IMR-90 (cell line): ENCODE measurements at regions not wholly inside any gene's neighbourhood (a gene's known extent, or its start where the extent isn't known, plus 50 kb on each side); places are given as distances from the start of the nearest gene placed in this dataset.

ENCODE experiments used
- ATAC-seq: fragments of 200-7000 bp; cut with Tn5 transposase; 2 replicates; pipeline ENCODE4 v1.9.1; 2020; ENCODE audit warnings: low read depth, mild to moderate bottlenecking, moderate library complexity
- BruUV-seq: library from RNA; stranded (reverse); fragments of 400-500 nt; replicated peaks from 2 replicates; lab custom pipeline; 2021; lab: Mats Ljungman, UMichigan
- CTCF ChIA-PET: fragments of 300-600 bp; formaldehyde crosslinking; extraction: SDS; loops from one replicate; lab custom pipeline; 2021; ENCODE audit warnings: antibody characterized with exemption; lab: Yijun Ruan, JAX
- POLR2A ChIA-PET: fragments of 300-600 bp; sonication (Branson Sonifier 250); formaldehyde crosslinking; loops from one replicate; lab custom pipeline; 2022; ENCODE audit warnings: antibody characterized with exemption; ENCODE audit not compliant: unreplicated experiment; lab: Charles Lee
- DNase-seq: peaks from one replicate; pipeline ENCODE4 v3.0.0; 2013
- H2AFZ ChIP-seq: replicated peaks from 2 replicates; pipeline ENCODE3; 2013; ENCODE audit warnings: low read length, mild to moderate bottlenecking; ENCODE audit not compliant: poor library complexity
- H2AK5ac ChIP-seq: 2 replicates; pipeline ENCODE4 v1.6.1; 2013; ENCODE audit warnings: low read depth, low read length, inconsistent platforms
- H2AK9ac ChIP-seq: replicated peaks from 2 replicates; pipeline ENCODE3; 2013; ENCODE audit warnings: mild to moderate bottlenecking, low read depth, low read length, moderate library complexity; ENCODE audit not compliant: poor library complexity
- H2BK120ac ChIP-seq: 2 replicates; pipeline ENCODE4 v1.6.1; 2013; ENCODE audit warnings: low read depth, low read length, inconsistent platforms
- H2BK15ac ChIP-seq: 3 replicates; pipeline ENCODE4 v1.6.1; 2013; ENCODE audit warnings: low read depth, low read length, inconsistent platforms
- H2BK20ac ChIP-seq: 2 replicates; pipeline ENCODE4 v1.6.1; 2013; ENCODE audit warnings: low read depth, mild to moderate bottlenecking, inconsistent platforms, low read length, moderate library complexity
- H2BK5ac ChIP-seq: 2 replicates; pipeline ENCODE4 v1.6.1; 2013; ENCODE audit warnings: mild to moderate bottlenecking, low read depth, low read length, inconsistent platforms; ENCODE audit not compliant: poor library complexity, severe bottlenecking
- H3K14ac ChIP-seq: replicated peaks from 2 replicates; pipeline ENCODE4 v1.6.1; 2013; ENCODE audit warnings: low read depth, low read length, inconsistent platforms
- H3K18ac ChIP-seq: 2 replicates; pipeline ENCODE4 v1.6.1; 2013; ENCODE audit warnings: low read depth, low read length, control low read depth
- H3K23ac ChIP-seq: 2 replicates; pipeline ENCODE4 v1.6.1; 2013; ENCODE audit warnings: low read depth, low read length, inconsistent platforms
- H3K27ac ChIP-seq: 2 replicates; pipeline ENCODE4 v1.5.1; 2013; ENCODE audit warnings: mild to moderate bottlenecking, control low read depth, low read length; ENCODE audit not compliant: insufficient read depth
- H3K27me3 ChIP-seq: 2 replicates; pipeline ENCODE4 v1.6.1; 2013; ENCODE audit warnings: low read length; ENCODE audit not compliant: control insufficient read depth, insufficient read depth
- H3K36me3 ChIP-seq: 2 replicates; pipeline ENCODE4 v1.6.1; 2013; ENCODE audit warnings: low read length, mixed read lengths; ENCODE audit not compliant: control insufficient read depth, insufficient read depth
- H3K4ac ChIP-seq: 2 replicates; pipeline ENCODE4 v1.6.1; 2013; ENCODE audit warnings: low read depth, low read length, inconsistent platforms
- H3K4me1 ChIP-seq: 2 replicates; pipeline ENCODE4 v1.6.1; 2013; ENCODE audit warnings: low read length, mixed read lengths; ENCODE audit not compliant: control insufficient read depth, insufficient read depth
- H3K4me2 ChIP-seq: 2 replicates; pipeline ENCODE4 v1.6.1; 2013; ENCODE audit warnings: low read depth, mild to moderate bottlenecking, control low read depth, low read length, moderate library complexity
- H3K4me3 ChIP-seq: 2 replicates; pipeline ENCODE4 v1.5.1; 2013; ENCODE audit warnings: low read depth, mild to moderate bottlenecking, control low read depth, low read length, moderate library complexity; ENCODE audit not compliant: insufficient read depth
- H3K56ac ChIP-seq: 2 replicates; pipeline ENCODE4 v1.6.1; 2013; ENCODE audit warnings: low read length, inconsistent platforms; ENCODE audit not compliant: insufficient read depth; ENCODE audit errors: extremely low read depth
- H3K79me1 ChIP-seq, 2 experiments: 2 replicates each; pipeline ENCODE4 v1.6.1; 2013; ENCODE audit warnings: low read length in 2 of 2, inconsistent platforms in 1 of 2, low read depth in 1 of 2
- H3K9ac ChIP-seq: 2 replicates; pipeline ENCODE4 v1.6.1; 2013; ENCODE audit warnings: low read depth, low read length, control low read depth
- H3K9me1 ChIP-seq: 2 replicates; pipeline ENCODE4 v1.6.1; 2013; ENCODE audit warnings: low read length, inconsistent platforms; ENCODE audit not compliant: insufficient read depth
- H3K9me3 ChIP-seq: 2 replicates; pipeline ENCODE4 v1.6.1; 2013; ENCODE audit warnings: low read length; ENCODE audit not compliant: control insufficient read depth, insufficient read depth
- H4K20me1 ChIP-seq: 2 replicates; pipeline ENCODE4 v1.6.1; 2013; ENCODE audit warnings: low read length, inconsistent platforms; ENCODE audit not compliant: insufficient read depth
- H4K5ac ChIP-seq: 2 replicates; pipeline ENCODE4 v1.6.1; 2013; ENCODE audit warnings: mild to moderate bottlenecking, low read depth, low read length, control low read depth
- H4K8ac ChIP-seq, 2 experiments: 2 replicates each; pipeline ENCODE4 v1.6.1; 2013; ENCODE audit warnings: low read depth in 2 of 2, low read length in 2 of 2, control low read depth in 1 of 2, inconsistent platforms in 1 of 2
- H4K91ac ChIP-seq: 2 replicates; pipeline ENCODE4 v1.6.1; 2013; ENCODE audit warnings: low read depth, low read length, inconsistent platforms; ENCODE audit not compliant: insufficient read depth
- CEBPB ChIP-seq: IDR thresholded peaks from 2 replicates; pipeline ENCODE4 v1.6.1; 2012; ENCODE audit warnings: low read depth, low read length, improper control_type of control experiment
- CTCF ChIP-seq: conservative IDR thresholded peaks from 2 replicates; pipeline ENCODE4 v1.5.1; 2012; ENCODE audit warnings: mild to moderate bottlenecking, low read depth, low read length, improper control_type of control experiment
- RAD21 ChIP-seq: IDR thresholded peaks from 2 replicates; pipeline ENCODE4 v1.6.1; 2012; ENCODE audit warnings: low read length, improper control_type of control experiment
- SMC3 ChIP-seq: fragments of 150-350 bp; IDR thresholded peaks from 2 replicates; pipeline ENCODE4 v1.6.1; 2016; ENCODE audit warnings: low read depth, mild to moderate bottlenecking, antibody characterized with exemption, low read length, moderate library complexity
- WGBS, 2 experiments: methylation state at CpG; one replicate each; pipeline versions ENCODE4 v1.1.5 to v1.1.7; 2013; ENCODE audit warnings: missing lambda C conversion rate in 2 of 2; ENCODE audit not compliant: insufficient read length in 1 of 2; ENCODE audit errors: extremely low coverage in 2 of 2; 5-methylcytosine and 5-hydroxymethylcytosine counted together
- dilution Hi-C: fragments of 300-500 bp; cut with HindIII; formaldehyde crosslinking; loops from one replicate; pipeline ENCODE4 v1.14.3; 2018; ENCODE audit warnings: low sequenced_read_pairs; ENCODE audit not compliant: unreplicated experiment
- in situ Hi-C: fragments of 300-500 bp; cut with MboI; formaldehyde crosslinking; loops from 3 replicates; pipeline ENCODE4 v1.14.3; 2019; ENCODE audit warnings: low sequenced_read_pairs, inconsistent platforms, mixed read lengths
- intact Hi-C: fragments of 100-400 bp; cut with micrococcal nuclease; formaldehyde crosslinking; loops from 2 replicates; pipeline ENCODE4 v1.10.0; 2022

GRCh38 chr7:31443457-31443856 is 70.4 kb upstream of the ITPRID1 start:
- no peaks in the 10 kb centered on the region for H3K79me1 ChIP-seq
- no peak overlapping the region for H3K9ac ChIP-seq
- no peaks in the 10 kb centered on the region for H3K36me3 ChIP-seq
- no peak overlapping the region for H4K8ac ChIP-seq
- H2AFZ ChIP-seq = no peak overlapping the region
- H3K27ac ChIP-seq = no peak overlapping the region
- H3K4me1 ChIP-seq = no peaks in the 10 kb centered on the region
- H2BK120ac ChIP-seq = no peak overlapping the region
- H4K5ac ChIP-seq = no peak overlapping the region
- H2BK20ac ChIP-seq = no peak overlapping the region
- H3K4me2 ChIP-seq = no peak overlapping the region
- no peaks in the 10 kb centered on the region for H3K27me3 ChIP-seq
- CTCF ChIA-PET = interaction anchor here (0.7 to 1.7 kb wide), 9 partner anchors 11 to 260 kb away, joined by 3 to 10 read pairs (median 4); no protein-coding TSS in a partner anchor
- no peak overlapping the region for H2BK5ac ChIP-seq
- no peak overlapping the region for H2BK15ac ChIP-seq
- H2AK5ac ChIP-seq = no peak overlapping the region
- no peak overlapping the region for H3K14ac ChIP-seq
- intact Hi-C loops (loop anchor here (1.0 to 10.0 kb wide), 4 partner anchors 293 to 1001 kb away; no protein-coding TSS in a partner anchor), in situ Hi-C loops (loop anchor here (10.0 kb wide), 1 partner anchor 291 kb away; no protein-coding TSS in a partner anchor), dilution Hi-C loops (no loop called here)
- H4K20me1 ChIP-seq = no peaks in the 10 kb centered on the region
- no peak overlapping the region for H2AK9ac ChIP-seq
- no peak overlapping the region for H3K4me3 ChIP-seq
- H3K56ac ChIP-seq = no peak overlapping the region
- DNase-seq (peak; percentile 45), ATAC-seq (peak; percentile 81)
- BruUV-seq = no TSS peak
- no peak overlapping the region for H3K23ac ChIP-seq
- no peaks in the 10 kb centered on the region for H3K9me3 ChIP-seq
- no peak overlapping the region for H3K18ac ChIP-seq
- TF ChIP-seq CTCF = peak; percentile 67
- no peak for TF ChIP-seq CEBPB
- peak; percentile 58 for TF ChIP-seq RAD21
- peak; percentile 51 for TF ChIP-seq SMC3
- H3K4ac ChIP-seq = no peak overlapping the region
- no peaks in the 10 kb centered on the region for H3K9me1 ChIP-seq
- POLR2A ChIA-PET = no interaction called here
- no CpG with 5 or more reads among the region's 1 CpG for WGBS, 2 experiments
- H4K91ac ChIP-seq = no peak overlapping the region
